Activated CD4-positive, alpha-beta T cell treated with anti-CD3 and anti-CD28 coated beads, Interleukin-2, amount 50 U/mL, for 24 hours (primary cell): ENCODE measurements at regions not wholly inside any gene's neighbourhood (a gene's known extent, or its start where the extent isn't known, plus 50 kb on each side); places are given as distances from the start of the nearest gene placed in this dataset.

Experiments used
- DNase-seq, 2 donors: peaks; one replicate each; pipeline ENCODE4 v3.0.0-alpha.2; 2020; ENCODE audit warnings: low read depth in 1 of 2, low spot score in 1 of 2

DNA sequence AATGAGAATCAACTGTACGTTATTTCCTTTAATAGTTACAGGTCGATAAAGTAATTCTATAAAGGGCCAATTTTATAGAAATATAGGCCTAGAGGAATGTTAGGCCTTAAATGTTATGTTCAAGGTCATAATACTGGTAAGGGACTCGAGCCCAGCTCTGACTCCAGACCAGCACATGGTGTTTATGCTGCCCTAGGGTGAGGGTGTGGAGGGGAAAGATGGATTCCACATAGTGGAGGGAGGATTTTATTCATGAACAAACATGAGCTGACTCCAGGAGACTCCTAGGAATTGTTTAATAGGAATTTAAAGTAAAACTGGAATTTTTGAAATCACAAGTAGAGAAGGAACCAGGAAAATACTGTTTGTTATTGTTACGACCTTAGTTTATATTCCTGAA is 139.9 kb downstream of the LACC1 start:
- DNase-seq: no peak

DNA sequence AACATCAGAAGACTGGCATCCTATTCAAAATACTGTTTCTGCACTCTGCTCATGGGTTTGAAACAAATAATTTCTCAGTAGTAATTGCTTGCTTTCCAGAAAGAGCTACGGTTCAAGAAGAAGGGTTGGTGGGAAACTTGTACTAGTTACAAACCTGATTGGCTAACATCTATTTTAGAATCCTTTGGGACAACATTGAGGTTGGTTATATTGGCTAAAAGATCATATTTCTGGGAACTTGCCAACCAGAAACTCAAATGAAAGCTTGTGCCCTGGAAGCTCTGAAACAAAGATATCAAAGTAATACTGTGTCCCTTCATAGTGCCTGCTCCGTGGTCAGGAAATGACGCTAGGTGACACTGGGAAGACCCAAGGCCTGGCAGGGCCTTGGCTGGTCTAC is 141.7 kb downstream of the LACC1 start:
- DNase-seq: no peak

DNA sequence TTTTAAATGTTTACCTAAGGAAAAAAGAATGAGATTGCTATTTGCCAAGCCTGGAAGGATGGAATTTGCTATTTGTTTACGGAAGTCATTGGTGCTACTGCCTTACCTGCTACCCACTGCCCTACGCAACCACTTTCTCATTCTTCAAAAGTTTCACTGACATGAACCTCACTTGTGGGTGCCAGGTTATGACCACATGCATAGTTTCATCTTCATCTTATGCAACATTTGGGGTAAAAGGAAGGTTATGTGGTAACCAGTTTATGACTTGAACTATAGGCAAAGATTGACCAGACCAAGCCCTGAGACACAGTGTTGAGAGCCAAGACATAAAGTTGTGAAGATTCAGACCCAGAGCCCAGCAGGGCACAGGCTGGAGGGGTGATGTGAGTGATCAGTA is 142.5 kb downstream of the LACC1 start:
- no peak for DNase-seq

DNA sequence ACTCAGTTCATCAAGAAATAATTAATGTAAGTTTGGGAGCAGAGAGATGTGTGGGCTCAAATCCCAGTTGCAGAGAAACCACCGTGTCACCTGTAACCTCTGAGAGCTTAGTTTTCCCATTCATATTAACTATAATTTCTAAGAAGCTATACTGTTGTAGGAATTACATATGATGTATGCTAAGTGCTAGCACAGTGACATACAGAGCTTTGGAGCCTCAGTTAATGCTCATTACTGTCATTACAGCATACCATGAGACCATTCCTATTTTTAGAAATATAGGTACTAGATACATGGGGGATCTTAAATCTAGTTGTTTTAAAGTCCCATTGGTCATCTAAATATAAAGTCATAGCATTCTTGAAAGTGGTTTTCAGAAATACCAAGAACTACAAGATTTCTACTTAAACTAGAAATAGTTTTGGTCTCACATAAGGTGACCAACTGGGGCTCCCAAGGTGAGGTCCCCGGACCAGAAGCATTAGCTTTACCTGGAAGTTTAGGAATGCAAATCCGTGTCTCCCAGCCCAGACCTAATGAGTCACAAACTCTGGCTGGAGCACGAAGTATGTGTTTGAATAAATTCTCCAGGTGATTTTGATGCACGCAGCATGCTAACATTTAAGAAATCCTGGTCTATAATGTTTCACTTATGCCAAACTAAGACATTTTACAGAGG is 144.6 kb downstream of the LACC1 start:
- DNase-seq: no peak

DNA sequence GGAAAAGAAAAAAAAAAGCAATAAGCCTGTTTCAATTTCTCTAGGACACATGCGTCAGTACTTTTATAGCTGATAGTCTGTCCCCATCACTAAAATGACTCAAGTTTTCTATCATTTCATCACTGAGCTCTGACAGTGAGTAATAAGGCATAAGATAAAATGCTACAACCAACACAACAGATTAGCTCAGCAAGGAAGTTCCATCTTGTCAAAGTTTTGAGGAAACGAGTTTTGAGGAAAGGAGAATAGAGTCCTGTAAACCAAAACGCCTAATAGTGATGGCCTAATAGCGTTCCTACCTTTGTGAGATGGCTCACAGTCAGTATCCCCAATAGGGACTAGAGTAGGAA is 145.1 kb downstream of the LACC1 start:
- DNase-seq: no peak

DNA sequence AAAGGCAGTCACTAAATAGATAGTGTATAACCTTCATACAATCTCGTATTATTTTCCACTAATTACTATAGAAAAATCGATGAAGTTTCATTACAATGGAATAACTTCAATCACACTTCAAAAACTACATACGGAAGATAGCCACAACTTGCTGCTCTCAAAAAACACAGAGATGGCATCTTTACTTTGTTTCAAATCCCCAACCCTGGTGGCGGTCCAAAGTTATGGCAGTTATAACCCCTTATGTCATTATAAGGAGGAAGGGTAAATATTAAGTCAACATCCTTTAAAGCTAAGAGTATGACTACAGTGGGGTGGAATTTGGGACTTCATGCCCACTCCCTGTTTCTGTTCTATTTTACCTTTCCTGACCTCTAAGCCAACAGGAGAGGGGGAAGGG is 146.5 kb downstream of the LACC1 start:
- no peak for DNase-seq

DNA sequence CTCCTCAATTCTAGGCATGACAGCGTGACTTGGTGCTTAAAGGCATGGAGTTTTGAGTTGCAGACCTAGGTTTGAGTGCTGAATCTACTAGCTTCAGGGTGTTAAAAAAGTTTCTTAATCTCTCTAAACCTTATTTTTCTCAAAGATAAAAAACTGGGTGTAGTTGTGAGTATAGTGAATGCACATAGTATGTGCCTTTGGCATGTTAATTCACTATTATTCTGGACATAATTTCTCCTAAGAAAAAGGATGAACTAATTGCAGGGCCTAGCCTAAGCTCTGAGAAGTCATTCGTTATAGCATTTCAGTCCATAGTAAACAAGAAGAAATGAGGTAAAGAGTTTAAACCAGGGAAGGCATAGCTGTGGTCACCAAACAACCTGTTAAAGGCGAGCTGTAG is 149.0 kb downstream of the LACC1 start:
- no peak for DNase-seq

DNA sequence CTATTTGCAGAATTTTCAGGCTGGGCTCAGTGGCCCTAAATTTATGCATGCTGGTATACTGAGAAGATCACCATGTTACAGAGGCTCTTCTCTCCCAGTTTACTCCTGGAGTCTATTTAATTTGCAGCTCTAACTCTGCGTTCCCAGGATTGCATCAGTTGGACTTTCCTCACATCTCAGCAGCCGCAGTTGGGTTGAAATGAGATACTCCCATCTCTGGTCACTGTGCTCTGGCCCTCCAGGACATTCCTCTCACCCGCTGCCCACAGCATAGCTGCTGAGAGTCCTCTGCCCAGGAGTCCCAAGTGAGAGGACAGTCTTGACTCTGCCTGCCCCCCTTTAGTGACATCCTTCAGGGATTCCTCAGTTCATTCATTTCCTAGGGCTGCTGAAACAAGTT is 150.9 kb downstream of the LACC1 start:
- DNase-seq: no peak

DNA sequence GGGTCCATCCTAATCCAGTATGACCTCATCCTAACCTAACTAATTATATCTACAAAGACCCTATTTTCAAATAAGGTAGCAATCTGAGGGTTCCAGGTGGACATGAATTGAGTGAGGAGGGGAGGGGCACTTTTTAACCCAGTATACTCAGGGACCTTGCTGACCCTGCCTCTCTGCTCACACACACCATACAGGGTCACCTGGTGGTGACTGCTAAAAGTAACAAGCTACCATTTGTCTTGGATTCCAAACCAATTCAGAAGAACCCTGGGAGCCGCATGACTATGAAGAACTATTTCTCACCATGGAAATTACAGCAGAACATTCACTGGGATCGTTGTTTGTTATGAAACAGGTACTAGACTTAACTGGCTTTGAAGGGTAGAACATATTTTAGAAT is 151.9 kb downstream of the LACC1 start:
- DNase-seq: no peak

DNA sequence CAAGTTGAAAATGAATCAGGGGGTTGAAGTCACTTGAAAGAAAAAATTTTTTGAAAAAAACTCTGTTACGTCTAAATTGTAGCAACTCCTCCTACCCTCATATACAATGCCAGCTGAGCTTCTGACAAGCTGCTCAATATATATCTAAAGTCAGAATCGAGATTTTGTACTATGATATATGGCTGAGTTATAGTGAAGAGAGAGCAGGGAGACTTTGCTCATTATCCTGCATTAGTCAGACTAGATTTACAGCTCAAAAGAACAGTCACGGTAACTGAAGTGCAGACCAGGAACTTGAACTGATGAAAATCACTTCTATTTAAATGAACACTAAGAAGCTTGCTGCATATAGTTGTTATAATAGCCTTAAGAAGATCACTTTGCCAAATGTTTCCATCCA is 153.1 kb downstream of the LACC1 start:
- no peak for DNase-seq

DNA sequence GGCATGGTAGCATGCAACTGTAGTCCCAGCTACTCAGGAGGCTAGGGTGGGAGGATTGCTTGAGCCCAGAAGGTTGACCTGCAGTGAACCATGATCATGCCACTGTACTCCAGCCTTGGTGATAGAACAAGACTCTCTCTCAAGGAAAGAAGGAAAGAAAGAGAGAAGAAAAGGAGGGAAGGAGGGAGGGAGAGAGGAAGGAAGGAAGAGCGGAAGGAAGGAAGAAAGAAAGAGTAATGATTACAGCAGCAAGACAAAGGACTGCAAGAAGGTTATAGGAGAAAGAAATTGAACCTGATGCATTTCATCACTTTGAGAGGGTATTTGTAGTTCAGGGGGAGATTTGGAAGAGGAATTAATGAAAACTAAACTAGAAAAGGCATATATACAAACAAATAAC is 155.7 kb downstream of the LACC1 start:
- no peak for DNase-seq

DNA sequence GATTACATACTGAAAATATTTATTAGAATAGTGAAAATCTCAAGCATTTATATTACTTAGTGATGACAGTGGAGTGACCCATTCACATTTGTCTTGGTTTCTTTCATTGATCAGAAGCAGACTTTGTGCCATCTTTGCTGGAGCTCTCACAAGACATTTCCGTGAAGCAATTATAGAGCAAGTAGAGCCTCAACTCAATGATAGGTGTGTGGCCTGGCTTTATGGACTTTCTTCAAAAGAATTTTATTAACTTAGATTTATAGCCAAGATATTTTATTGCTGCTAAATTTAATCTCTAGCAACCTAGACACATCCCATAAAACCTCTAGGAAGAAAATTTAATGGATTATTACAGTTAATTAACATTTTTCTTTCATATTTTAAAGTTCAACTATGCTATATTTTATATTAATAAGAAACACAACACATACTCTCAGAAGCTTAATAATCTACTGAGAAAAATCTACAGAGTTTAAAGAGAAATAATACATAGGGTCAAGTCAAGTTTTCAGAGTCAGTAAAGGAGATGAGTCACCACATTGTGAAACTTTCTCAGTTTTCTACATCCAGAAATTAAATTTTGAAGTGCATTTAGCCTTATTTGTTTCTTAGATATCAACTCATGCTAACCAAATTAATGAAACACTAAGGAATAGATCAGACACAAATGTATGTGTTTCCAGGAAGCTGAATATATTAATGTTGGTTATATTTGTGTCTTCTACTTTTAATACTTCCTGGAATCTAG is 160.5 kb downstream of the LACC1 start:
- DNase-seq: no peak

DNA sequence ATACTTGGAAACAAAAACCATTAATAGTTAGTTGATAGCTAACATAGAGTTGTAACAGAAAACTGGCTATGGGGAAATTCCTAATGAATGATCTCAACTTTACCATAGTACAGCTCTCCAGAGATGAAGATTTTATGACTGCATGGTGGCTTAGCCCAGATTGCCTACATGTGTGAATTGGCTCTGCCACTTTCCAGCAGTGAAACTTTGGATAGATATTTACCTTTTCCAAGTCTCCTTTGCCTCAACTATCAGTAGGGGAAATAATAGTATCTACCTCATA is 161.1 kb downstream of the LACC1 start:
- no peak for DNase-seq

DNA sequence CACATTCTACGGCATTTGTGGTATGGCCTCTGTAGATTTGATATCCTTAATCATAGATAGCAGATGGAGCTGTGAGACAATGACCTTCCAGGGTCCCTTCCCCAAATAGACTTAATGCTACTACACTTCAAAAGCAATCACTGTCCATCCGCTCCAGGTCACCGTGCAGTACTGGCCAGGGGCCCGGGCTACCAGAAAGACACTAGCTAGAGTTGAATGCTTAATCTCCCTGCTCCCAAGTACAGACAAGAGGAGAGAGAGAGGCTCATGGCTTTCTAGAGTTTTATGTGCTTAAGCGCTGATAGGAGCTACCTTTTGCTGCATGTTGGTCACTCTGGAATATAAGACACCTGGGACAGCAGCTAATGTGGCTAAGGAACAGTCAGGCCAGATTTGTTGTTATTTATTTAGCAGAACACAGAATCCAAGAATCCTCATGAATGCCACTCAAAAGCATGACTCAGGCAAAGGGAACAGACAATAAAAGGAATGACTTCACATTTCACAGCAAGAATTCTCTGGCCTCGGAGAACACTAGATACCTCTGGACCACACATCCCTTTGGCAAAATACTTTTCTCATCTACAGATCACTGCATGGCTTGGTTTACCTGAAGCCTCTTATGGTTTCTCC is 165.0 kb downstream of the LACC1 start:
- no peak for DNase-seq

DNA sequence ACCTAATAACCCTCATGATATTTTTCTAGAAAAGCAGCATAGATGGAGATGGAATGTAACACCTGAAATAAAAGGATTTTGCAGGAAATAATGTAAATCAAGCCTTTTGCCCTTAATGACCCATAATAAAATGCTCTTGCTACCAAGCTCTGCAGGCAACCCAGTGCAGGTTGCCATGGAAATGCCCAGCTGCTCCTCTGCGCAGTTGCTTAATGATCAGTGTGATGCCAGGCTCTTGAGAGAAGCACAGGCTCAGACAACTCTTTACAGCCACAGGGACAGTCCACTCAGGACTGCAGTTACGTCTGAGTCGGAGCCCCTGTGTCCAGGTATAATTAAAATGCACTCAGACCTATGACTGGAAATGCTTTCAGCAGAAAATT is 165.5 kb downstream of the LACC1 start:
- DNase-seq: no peak

DNA sequence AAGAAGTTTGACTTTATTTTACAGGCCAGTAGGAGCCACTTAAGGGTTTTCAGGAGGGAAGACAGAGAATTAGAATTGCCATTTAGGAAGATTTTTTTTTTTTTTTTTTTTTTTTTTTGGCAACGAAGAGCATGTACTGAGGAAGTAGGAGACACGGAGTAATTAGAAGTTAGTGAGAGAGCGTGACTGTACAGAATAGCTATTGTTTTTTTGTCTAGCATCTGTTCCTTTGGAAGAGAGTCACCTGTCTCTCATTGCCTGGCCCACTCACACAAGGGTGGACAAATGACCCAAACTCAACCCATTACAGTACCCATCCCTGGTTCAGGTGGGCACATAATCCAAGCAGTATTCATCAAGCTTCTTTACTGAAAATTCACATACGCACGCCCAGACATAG is 166.7 kb downstream of the LACC1 start:
- no peak for DNase-seq

DNA sequence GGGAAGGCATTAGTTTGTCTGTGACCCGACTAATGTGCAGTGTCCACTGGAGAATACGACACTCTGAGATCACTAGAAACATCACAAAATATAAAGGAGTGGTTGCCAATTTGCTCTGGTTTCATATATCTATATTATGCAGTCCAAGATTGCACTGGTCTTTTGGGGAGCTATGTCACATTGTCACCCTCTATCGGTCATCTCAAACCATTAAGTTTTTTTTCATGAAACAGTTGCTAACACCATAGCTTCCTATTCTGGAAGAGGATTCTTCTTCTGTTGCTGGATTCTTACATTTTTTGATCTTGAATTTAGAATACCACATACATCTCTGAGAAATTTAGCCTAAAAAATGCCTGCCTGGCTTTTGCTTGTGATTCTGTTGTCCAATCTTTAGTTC is 168.6 kb downstream of the LACC1 start:
- DNase-seq: no peak

DNA sequence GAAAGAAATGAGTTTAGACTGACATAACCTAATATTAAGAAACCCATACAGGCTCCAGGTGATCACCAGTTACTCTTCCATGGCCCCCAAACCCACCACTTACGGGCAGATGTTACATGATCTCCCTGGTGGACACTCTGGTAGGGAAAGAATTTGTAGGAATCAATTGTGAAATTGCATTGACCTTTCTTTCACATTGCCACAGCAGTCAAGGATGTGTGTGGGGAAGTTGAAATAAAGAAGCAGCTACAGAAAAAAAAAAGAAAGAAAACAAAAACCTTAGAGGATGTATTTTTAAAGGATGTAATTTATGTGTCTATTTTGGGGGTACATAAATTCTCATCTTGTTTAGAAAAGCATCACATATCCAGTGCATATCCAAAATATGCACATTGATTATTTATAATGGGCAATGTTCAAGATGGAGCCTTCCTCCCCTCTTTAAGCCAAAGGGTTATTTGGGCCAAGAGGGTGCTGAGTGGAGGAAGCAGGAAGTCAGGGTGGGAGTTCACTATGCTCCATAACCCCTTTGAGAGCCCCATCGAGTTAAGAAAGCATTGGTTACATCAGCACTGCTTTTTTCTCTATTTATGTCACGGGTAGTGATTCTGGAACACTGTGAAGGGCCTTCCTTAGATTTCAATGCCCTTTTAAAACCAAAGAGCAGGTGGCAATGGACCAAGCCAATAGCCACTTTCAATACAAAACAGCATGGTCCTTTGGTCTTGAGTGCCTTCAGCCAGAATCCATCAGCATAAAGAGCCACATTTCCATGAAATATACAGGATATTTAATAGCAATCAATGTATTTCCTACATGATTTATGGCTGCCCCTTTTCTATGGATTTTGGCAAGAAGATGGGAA is 169.6 kb downstream of the LACC1 start:
- no peak for DNase-seq

DNA sequence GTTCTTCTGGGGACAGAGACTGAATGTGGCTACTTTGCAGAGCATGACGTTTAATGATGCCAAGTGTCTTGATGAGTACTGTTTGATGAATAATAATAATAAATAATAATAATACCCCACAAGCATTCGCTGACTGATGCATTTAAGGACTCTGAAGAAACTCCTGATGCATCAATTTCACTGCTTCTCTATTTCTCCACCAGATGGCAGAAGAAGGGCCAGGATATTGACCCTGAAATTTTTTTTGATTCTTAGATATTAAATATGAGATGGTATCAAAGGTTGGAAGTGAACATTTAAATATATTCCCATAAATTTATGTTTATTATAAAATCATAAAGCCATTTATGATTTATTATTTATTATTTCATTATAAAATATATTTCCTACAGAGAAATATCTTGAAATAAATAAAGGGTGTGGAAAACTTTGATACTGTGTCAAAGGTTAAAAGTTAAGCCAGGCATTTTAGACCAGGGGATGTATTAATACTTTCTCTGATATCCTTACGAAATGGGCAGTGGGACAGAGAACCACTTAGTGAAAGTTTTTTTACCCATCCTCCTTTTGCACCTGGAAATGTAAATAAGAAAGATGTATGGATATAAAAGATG is 170.9 kb downstream of the LACC1 start:
- no peak for DNase-seq

DNA sequence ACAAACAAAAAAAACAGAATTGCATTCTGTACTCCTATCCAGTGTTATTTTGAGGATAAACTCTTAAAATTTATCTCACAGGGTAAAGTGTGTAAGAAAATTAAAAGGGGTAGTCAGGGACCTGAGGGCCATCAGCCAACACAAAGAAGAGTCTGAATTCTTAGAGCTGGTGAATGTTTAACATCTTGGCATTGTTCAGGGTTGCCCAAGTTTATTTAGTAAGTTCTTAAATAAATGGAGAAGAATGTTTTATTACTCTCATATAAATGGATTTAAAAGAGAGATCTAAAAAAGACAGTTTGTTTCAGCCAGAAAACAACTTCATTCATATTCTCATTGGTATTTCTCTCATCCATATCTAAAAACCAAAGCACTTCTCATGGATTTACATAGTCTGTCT is 171.7 kb downstream of the LACC1 start:
- DNase-seq: no peak

DNA sequence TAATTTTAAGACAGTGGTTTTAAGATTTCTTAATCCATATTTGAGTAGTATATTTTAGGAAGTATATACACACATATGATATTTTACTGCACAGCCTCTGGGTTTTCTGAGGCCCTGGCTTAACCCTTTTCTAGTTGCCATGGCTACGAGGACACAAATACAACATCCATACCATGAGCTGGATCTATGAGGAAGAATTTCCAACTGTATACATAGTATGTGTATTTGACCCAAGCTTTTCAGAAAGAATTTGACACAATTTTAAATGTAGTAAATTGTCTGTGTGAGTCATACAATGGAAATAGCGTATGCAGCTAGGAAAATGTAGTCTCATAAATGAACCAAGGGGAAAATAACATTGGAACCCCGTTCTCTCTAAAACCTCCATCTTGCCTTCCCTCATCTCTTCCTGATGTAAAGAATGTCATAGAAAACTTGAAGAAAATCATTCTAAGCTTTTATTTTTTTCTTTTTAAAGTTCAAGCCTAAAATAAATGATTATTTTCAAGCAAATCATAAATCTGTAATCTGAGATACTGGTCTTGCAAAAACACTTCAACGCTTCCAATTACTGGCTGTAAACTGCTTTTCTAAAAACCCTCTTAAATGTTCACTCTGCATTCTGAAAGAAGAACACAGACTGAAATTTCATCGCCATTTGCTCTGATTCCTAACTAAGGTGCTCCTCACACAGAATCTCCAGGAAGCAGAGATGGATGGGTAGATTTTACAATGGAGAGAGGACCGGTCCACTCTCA is 172.4 kb downstream of the LACC1 start:
- no peak for DNase-seq
